SHP77 treated with DMSO at 0.1 percent for 48 hours (cell line): ENCODE measurements at regions not wholly inside any gene's neighbourhood (a gene's known extent, or its start where the extent isn't known, plus 50 kb on each side); places are given as distances from the start of the nearest gene placed in this dataset.

ENCODE experiments used
- DNase-seq: peaks from one replicate; lab custom pipeline; 2025; lab: John Stamatoyannopoulos, UW

DNA sequence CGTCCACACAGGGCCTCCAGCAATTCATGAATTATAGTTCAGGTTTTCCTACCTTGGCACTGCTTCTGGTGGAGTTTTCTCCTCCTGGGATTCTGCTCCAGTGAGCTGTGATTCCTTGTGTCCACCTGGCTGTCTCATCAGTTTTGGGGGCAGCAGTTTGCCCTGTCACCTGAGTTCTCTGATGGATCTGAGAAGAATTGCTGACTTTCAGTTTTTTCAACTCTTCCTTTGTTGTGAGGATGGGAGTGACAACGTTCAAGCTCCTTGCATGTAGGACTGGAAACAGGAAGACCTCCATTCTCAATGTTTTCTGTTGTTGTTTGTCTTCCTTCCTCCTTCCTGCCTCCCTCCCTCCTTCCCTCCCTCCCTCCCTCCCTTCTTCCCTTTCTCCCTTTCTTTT, 359.0 kb downstream of the TSN start:
- no peak for DNase-seq

DNA sequence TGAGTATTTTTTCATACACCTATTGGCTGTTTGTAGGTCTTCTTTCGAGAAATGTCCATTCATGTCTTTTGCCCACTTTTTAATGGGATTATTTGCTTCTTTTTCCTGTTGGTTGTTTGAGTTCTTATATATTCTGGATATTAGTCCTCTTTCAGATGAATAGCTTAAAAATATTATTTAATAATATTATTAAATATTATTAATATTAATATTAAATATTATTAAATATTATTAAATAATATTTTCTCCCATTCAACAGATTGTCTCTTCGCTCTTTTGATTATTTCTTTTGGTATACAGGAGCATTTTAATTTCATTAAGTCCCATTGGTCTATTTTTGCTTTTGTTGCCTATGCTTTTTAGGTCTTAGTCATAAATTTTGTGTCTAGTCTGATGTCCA, 361.9 kb downstream of the TSN start:
- DNase-seq, result no peak

DNA sequence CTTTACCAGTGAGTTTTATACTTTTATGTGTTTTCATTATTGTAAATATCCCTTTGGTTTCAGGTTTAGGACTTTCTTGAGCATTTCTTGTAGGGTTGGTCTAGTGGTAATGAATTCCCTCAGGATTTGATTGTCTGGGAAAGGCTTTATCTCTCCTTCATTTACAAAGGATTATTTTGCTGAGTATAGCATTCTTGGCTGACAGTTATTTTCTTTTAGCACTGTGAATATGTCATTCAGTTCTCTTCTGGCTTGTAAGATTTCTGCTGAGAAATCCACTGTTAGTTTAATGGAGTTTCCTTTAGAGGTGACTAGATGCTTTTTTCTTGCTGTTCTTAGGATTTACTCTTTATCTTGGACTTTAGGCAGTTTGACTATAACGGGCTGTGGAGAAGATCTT, 373.9 kb downstream of the TSN start:
- DNase-seq, result no peak

DNA sequence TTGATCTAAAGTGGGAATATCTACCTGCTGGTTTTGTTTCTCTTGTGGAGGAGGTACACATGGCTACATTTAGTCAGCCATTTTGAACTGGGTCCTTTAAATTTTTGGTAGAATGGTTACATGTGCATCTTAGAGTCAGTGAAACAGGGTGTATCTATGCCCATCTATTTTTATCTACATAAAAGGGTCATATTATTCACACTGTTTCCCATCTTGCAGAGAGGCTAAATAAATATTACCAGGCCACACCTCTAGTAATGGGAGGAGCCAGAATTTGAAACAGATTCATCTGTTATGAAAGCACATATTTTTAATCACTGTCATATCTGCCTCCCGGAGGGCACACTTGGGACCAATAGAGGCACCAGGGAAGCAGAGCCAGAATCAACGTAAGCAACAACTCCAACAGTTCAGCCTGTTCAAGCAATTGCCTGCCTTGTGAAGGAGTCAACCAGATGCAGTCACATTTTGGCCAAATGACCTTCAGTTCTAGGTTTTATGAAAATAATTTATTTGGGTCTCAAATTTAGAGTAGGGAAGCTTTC, 376.8 kb downstream of the TSN start:
- no peak for DNase-seq

DNA sequence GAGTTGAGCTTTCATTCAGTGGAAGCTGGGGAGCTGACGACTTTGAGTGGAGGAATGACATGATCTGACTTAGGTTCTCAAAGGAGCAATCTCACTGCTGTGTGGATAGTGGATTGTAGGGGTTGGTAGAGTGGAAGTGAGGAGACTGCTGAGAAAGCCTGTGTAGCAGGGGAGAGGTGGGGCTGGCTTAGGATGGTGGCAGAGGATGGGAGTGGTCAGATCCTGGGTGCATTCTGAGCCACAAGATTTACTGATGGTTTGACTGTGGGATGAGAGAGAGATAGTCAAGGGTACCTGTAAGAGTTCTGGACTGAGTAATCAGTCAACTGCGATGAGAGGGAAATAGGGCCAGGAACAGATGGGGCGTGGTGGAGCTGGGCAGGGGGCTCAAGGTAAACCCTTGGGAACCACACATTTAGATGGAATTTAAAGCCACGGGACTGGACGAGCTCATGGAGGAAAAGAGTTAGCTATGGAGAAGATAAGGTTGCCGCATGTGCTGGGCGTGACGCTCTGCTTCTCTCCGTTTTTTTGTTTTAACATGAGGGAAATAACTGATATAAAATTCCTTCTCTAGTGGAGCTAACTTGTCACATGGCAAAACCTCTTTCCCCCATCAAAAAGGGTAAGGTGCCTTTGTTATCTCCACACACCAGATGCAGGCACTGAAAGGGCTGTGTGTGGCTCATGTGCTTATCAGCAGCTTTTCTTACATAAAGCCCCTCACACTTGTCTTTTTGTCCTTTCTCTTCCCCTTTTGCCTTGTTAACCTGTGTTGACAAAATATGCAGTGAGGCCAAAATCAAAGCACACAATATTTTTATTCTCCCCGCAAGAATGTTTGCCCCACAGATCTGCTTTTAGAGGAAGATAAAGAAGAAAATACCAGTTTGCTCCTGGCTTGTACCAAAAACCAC, 379.8 kb downstream of the TSN start:
- no peak for DNase-seq

DNA sequence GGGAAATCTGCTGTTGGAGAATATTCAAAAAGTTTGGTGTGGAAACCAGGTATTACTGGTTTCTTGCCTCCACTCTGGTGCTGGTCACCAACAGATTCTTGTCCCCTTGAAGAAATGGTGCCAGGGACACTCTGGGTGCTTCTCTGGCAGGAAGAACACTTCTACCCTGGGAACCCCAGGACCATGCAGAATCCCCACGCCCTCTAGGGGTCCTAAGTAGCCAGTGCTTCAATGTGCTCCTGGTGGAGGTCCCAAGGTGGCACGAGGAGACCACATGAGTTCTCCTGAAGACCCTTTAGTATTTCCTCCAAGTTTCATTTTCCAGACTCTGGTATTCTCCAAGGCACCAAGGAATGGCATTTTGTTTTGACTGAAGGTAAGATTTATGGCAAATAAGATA, 380.6 kb downstream of the TSN start:
- DNase-seq, result no peak

DNA sequence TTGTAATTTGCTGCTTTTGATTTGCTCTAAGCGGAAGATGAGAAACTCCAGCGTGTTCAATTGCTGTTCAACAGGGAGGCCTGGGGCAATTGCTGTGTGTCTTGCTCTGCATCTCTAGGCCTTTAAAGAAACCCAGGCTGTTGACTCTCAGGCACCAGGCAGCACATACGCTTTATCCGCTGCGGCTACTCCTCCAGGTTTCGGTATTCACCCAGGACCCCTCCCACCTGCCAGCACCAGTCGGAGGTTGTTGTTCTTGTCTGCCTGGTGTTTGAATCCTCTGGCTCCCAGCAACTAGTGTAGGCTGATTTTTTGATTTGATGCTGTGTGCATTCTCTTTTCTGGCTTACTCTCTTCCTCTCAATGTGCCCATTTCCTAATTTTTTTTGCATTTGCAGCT, 383.1 kb downstream of the TSN start:
- DNase-seq, result no peak

DNA sequence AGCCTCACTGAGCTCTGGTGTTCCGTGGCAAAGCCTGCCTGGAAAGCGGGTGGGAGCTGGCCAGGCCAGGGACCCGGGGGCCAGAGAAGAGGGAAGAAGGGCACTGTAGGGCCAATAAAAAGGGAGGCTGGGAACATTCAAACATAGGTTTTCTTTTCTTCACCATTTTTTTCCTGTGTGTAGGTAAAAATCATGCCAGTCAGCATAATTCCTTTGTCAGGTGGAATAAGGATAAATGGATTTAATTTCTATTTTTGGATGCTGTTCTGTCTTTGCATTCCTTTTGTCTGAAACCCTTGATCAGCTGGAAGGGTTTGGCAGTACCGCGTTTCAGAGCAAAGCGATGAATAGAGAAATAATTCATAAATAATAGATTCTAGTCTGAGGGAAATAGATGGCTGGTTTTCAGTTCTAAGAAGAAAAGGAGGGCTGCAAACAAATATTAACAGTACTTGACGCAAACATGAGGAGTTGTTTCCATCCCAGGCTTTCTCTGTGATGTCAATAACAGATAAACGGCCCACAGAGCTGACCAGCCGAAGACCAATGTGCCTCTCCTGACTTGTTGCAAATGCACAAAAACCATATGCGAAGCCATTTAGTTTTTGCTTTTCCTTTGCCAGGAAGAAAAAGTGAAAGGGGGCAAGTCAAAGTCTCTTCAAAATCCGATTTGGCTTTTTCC, 384.4 kb downstream of the TSN start:
- DNase-seq, result no peak

DNA sequence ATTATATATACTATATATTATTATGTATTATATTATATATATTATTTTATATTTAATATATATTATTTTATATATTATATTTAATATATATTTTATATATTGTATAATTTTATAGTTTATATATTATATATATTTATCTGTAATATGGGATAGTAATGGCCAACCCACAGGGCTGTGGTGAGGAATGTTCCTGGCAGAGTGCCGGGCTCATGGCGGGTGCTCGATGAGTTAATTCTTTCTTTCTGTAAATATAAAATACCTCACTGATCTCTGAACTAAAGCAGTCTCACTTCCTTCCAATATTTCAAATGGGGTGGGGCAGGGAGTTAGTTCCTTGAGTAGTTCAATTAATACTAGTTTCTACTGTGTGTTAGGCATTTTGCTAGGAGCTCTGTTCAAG, 389.4 kb downstream of the TSN start:
- no peak for DNase-seq

DNA sequence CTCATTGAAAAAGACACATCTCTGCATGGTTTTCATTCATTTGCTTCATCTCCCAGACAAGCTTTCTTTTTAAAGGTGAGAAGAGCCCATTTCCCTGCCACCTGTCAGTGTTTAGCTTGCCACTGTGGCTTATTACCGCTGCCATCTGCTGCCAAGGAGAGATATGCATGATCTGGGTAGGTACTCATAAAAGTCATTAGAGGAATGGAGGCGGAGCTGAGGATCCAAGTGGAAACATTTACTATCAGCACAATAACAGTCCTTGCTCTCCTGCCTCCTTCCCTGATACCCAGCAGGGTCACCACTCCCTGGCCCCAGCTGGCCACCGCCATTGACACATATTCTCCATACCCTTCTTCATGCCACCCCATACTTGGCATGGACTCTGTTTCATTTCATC, 390.4 kb downstream of the TSN start:
- no peak for DNase-seq

DNA sequence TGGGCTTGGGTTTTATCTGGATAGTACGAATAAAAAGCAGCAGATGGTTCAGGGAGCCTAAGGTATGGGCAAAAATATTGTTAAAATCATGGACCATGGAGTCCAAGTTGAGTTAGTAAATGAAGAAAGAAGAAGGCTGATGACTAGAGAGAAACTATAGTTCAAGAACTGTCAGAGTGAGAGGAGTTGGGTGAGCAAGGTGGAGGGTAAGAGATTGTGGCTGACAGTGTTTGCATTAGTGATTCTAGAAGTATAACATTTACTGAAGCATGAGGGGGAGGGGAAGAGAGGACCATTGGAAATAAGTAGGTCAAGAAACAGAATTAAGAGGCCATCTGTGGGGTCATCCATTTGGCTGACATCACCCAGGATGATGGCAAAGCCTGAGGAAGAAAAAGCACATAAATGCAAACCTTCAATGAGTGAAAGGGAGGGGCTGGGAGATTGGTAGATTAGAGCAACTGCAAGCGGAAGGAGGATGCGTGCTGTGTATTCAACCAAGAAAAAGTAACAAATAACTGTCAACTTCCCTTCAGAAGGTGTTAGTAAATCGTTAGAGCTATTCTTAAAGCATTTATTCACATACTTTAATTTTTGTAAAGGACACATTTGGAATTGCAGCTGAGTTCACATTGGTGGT, 392.8 kb downstream of the TSN start:
- no peak for DNase-seq

DNA sequence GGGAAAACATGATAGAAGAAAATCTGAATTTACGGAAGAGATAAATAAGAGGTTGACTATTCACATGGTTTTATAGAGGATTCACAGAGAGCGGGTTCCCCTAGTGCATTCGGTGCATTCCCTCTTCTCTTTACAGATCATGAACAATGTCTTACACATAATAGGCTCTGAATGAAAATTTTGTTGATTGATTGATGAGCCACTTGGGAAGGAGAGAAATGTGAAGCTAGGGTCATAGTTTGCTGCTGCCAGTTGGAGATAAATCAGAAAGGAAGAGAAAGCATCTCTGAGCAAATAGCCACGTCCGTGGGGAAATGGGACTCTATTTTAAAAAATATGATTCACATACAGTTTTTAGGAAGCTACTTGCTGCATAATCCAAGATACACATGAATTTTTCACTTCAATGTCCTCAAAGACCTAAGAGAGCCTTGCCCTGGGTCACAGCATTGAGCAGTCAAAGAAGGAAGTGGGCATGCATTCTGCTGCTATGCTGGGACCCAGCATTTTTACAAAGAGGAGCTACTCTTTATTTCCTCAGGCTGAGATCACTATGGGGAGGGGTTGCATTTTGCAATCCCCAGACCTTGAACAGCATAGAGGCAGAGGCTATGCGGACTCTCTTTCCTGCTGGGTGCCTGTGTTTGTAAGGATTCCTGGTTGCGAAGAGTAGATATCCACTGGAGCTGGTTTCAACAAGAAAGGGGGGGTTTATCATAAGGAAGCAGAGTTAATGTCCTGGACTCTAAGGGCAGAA, 395.3 kb downstream of the TSN start:
- no peak for DNase-seq

DNA sequence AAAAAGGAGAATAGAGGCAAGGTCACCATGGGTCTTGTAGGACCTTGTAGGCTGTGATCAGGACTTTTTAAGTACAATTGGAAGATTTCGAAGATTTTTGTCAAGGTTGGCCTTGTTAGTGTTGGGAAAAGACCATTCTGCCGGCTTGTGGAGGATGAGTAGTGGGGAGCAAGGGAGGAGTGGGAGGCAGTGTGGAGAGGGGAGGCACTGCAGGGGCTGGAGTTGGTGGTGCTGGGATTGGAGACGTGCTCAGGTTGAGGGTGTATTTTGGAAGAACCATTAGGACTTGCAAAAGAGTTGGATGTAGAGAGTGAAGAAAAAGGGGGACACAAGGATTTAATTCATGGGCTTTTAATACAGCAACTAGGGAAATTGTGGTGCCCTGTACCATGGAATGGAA, 397.1 kb downstream of the TSN start:
- DNase-seq, result no peak

DNA sequence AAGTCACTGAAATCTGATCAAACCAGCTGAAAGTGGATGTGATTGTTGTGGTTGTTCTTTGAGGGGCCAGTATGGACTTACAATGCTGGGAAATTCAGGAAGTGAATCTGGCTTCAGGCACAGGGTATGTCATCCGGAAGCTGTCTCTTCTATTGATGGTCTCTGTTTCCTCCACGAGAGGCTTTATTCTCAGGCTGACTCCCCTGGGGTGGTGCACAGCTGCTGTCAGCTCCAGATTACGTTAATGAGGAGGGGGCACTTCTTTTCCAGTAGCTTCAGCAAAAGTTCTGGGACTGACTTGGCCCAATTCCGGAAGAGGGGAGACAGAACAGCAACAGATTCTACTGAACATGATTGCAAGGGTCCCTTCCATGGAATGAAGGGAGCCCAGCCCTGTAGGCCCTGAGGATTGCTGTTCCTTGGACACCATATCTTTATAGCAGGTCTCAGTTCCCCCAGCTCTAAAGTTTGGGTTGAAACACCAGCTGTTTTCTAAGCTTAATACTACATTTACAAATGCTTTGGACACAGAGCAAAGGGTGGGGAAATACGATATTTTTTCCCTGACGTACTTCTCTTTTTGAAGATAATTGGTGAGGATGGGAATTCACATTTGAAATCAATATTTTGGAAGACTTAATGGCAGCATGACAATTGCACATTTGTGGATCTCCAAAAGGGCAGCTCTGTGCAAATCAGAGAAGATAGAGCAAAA, 400.9 kb downstream of the TSN start:
- no peak for DNase-seq

DNA sequence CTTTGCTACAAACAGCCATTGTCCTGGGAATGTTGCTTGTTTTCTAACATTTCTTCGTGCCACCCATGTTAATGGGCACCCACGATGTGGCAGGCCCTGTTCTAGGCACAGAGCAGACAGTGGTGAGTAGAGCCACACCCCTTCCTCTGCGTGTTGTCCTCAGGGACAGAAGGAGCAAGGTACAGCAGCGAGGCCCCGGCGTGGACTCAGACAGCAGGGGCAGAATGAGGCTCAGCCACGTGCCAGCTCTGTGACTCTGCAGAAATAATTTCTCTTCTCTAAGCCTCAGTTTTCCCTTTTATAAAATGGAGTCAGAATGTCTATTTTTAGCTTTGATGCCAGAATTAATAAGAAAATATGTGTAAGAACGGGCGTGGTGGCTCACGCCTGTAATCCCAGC, 401.7 kb downstream of the TSN start:
- no peak for DNase-seq

DNA sequence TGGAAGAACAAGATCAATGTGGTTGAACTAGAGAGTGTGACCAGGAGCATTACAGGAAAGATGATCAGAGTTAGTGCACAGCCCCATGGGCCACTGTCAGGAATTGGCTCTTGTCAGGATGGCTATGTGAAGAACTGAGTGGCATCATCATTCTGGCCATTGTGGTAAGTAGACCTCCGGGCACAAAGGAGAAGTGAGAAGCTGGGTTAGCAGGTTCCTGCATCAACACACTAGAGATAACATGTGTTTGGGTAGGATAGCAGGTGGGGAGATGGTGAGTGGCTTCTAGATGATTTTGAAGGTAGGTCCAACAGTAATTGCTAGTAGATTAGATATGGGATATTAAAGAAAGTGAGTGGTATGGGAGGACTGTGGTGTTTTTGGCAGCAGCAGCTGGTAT, 408.2 kb downstream of the TSN start:
- no peak for DNase-seq

DNA sequence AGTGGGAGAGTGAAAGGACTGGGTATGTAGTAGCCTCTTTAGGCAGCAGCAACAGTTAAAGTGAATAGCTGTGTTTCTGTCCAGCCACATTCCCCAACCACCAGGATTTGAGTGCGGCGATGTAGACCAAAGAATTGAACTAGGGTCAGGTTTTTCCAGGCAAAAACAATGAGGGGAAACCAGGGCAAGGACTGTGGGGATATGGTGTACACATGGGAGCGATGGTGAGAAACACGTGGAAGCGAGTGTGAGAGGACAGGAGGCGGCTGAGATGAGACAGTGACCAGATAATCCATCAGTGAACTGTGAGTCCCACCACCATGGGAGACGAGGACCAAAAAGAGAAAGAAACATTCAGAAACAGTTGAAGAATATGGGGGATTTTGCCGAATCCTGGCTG, 409.5 kb downstream of the TSN start:
- no peak for DNase-seq

DNA sequence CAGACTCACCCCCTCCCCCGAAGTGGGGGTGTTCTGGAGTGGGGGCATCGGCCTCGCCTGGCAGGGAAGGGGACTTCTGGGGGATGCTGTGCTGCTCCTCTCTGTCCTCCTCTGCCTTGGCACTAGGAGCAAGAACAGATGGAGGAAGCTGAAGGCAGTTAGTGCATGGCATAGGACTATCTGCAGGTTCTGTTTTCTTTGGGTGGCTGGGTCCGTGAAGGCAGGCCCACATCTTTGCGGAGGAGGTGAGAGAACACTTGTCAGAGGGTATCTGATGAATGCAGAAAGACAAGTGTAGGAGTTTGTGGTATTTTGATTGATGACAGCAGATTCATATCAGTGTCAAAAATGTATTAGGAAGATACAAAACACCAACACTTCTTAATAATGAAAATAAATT, 411.4 kb downstream of the TSN start:
- DNase-seq, result no peak

DNA sequence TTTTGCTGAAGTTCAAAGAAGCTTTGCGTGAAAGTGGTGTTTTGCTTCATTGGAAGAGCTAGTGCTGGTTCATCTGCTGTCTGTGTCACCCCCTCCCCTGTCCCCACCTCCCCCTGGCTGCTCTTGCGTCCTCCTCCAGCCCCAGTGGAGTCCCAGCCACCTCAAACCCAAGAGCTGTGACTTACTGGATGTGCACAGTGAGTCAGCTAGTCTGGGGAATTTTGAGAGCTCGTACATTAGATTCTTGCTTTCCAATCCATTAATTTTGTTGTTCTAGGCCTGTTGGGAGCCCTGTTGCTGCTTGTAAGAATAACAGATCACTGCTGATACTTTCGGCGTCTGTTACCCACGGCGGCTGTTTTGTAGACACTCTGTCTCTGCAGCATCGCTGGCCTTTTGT, 412.1 kb downstream of the TSN start:
- DNase-seq, result no peak

DNA sequence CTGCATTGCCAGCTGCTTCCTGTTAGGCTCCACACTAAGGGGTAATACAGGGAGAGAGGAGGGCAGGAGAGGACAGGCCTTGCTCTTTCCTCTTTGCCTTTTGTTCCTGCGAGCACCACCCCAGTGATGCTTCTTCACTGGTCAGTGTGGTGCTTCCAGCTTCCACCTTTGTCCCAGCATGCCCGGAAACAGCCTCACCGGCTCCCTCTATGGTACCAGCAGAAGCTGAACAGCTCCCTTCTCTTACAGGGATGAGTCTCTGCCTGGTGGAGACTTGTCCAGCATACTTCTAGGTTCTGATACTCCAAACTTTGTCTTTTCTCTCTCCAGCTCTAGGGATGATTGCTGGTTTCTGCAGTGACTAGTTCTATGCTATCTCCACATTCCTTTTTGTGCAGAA, 413.3 kb downstream of the TSN start:
- no peak for DNase-seq

DNA sequence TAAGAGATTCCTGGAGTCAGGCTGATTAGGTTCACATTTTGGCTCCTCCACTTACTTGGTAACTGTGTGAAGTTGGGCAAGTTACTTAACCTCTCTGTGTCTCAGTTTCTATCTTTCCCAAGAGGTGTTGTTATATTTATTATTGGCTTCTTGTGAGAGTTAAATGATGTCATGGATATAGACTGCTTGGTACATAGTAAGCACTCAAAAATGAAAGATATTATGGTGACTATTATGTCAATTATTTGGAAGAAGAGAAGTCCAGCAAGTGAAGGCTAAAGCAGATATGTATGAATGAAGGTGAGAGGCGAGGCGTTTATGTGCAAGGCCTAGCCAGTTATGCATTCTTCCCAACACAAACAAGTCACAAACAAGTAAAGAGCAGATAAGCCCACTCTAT, 417.4 kb downstream of the TSN start:
- no peak for DNase-seq

DNA sequence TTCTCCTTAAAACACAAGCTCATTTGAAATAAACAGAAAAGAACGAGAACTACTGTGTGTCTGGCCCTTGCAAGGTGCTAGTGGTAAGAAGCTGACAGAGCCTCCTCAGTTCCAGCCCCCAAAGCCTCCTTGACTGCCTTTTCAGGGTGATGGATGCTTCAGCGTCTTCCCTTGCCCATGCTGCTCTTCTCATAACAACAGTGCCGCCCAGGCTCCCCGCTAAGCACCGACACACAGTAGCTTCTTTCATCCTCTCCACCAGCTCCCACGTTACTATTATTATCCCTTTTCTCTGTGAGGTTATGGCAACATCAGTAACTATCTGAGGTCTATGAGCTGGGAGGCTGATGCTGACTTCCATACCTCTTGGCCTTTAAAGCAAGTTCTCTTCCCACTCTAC, 418.6 kb downstream of the TSN start:
- DNase-seq, result no peak
